Mucosa of stomach (tissue), 1 donor: ENCODE measurements at regions not wholly inside any gene's neighbourhood (a gene's known extent, or its start where the extent isn't known, plus 50 kb on each side); places are given as distances from the start of the nearest gene placed in this dataset.

Experiments used
- H3K27me3 ChIP-seq: one replicate; pipeline ENCODE4 v1.7.0; 2013; ENCODE audit warnings: mild to moderate bottlenecking, low read length; ENCODE audit not compliant: control insufficient read depth, insufficient read depth
- H3K36me3 ChIP-seq: one replicate; pipeline ENCODE4 v1.7.0; 2013; ENCODE audit warnings: low read length; ENCODE audit not compliant: control insufficient read depth, insufficient read depth
- H3K4me1 ChIP-seq: one replicate; pipeline ENCODE4 v1.7.0; 2013; ENCODE audit warnings: mild to moderate bottlenecking, low read length; ENCODE audit not compliant: control insufficient read depth, insufficient read depth
- H3K4me3 ChIP-seq: one replicate; pipeline ENCODE4 v1.7.0; 2013; ENCODE audit warnings: low read length
- H3K9ac ChIP-seq: one replicate; pipeline ENCODE4 v1.7.0; 2013; ENCODE audit warnings: mild to moderate bottlenecking, low read length, moderate library complexity
- H3K9me3 ChIP-seq: one replicate; pipeline ENCODE4 v1.7.0; 2013; ENCODE audit warnings: mild to moderate bottlenecking, low read length, moderate library complexity; ENCODE audit not compliant: control insufficient read depth
- donor health status: Pancreatic carcinoma.

DNA sequence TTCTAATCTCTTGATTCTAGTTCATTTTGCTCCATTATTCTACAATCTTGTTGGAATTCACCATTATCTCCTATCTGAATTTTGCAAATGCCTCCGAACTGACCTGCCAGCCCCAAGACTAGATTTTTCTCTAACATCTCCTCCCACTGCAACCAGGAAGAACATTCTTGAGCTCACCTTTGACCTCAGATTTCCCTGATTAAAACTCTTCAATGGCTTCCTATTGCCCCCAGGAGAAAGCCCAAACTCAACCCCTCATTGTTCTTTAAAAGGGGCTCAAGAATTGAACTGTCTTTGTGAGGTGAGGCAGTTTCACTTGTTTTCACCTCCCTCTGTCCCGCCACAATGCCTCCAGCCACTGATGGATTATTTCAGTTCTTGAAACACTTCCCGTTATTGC is 784.6 kb upstream of the ZEB2 start:
- Histone ChIP-seq H3K27me3 (no peaks in the 10 kb centered on the region), H3K36me3 (no peaks in the 10 kb centered on the region), H3K9me3 (no peaks in the 10 kb centered on the region), H3K4me1 (no peaks in the 10 kb centered on the region), H3K4me3 (no peak overlapping the region), H3K9ac (no peak overlapping the region)

DNA sequence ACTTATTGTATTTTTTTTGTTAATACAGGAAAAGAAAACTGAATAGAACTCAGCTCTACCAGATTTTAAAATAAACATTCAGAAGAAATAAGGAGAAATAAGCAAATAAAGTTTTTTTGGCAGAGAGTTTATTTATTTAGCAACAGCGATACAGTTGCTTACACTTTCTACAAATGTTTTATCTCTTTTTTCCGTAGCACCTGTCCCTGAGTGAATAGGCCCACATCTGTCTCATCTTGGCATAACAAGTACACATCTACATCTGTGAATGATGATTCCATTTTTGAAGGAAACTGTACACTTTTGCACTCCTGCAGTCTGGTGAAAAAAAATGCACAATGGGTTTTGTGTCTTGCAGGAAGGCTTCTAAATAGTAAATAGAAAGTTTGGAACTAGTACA is 783.6 kb upstream of the ZEB2 start:
- Histone ChIP-seq H3K27me3 (no peaks in the 10 kb centered on the region), H3K9ac (no peak overlapping the region), H3K4me3 (no peak overlapping the region), H3K36me3 (no peaks in the 10 kb centered on the region), H3K4me1 (no peaks in the 10 kb centered on the region), H3K9me3 (no peaks in the 10 kb centered on the region)

DNA sequence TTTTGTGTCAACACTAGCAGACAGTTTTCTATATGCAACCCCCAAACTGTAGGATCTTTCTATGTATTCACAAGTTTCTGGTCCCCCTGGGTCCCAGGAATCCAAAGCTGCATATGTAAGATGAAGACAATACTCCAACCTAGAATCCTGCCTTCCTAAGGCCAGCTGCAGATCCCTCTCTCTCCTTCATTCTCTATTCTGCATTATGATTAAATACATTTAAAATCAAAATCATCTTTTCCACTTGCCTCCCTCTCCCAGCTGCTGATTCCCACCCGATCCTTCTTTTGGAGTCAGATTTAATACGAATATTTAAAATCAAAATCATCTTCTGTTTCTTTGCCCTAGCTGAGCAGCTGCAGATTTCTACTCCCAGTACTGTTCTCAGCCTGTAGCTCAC is 783.0 kb upstream of the ZEB2 start:
- no peaks in the 10 kb centered on the region for H3K9me3 ChIP-seq
- H3K4me1 ChIP-seq: no peaks in the 10 kb centered on the region
- H3K4me3 ChIP-seq: no peak overlapping the region
- H3K9ac ChIP-seq: no peak overlapping the region
- H3K27me3 ChIP-seq: no peaks in the 10 kb centered on the region
- no peaks in the 10 kb centered on the region for H3K36me3 ChIP-seq

DNA sequence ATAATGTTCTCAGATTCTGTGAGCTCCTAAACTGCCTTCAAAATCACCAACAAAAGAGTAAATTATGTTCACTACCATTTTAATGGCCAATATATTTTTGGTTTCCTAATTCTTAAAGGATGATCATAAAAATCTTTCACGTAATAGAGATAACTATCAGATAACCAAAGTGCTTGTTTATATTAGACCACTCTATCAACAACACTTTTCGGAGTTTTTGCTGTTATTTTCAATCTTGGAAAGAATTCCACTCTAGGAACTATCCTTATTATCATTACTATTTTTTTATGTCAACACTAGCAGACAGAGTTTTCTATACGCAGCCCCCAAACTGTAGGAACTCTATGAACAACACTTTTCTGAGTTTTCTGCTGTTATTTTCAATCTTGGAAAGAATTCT is 782.5 kb upstream of the ZEB2 start:
- no peaks in the 10 kb centered on the region for H3K36me3 ChIP-seq
- no peaks in the 10 kb centered on the region for H3K27me3 ChIP-seq
- no peak overlapping the region for H3K4me3 ChIP-seq
- no peaks in the 10 kb centered on the region for H3K4me1 ChIP-seq
- no peaks in the 10 kb centered on the region for H3K9me3 ChIP-seq
- H3K9ac ChIP-seq: no peak overlapping the region

DNA sequence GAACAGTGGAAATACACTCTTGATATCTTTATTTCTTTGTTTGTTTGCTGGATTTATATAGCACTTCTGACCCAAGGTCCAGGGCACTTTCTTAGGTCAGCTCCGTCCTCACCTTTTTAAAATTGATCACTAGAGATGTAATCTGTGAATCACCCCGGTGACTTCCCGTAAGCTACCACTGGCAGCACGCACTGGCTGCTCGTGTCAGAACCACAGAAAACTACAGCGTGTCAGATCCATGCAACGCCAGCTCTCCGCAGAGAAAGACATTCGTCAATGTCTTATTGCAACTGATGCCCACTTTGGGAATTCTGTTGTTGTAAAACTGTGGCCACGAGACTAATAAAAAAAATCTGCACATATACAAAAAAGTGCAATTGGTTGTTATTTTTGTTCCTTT is 779.4 kb upstream of the ZEB2 start:
- Histone ChIP-seq H3K4me3 (no peak overlapping the region), H3K9me3 (no peaks in the 10 kb centered on the region), H3K4me1 (no peaks in the 10 kb centered on the region), H3K9ac (no peak overlapping the region), H3K36me3 (no peaks in the 10 kb centered on the region), H3K27me3 (no peaks in the 10 kb centered on the region)

DNA sequence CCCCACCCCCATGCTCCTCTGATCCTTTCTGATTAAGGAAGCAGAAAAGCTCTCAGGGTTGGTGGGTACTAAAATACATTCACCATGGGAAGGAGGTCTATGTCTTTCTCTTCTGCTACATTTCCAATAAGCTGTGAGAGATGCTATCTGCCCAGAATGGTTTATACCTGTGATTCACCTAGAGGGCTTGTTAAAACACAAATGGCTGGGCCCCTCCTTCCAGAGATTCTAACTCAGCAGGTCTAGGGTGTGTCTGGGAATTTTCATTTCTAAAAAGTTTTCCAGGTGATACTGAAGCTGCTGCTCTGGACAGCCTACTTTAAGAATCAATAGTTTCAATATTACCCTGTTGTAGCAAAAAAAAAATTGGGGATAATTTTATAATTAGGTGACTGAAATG is 772.2 kb upstream of the ZEB2 start:
- no peak overlapping the region for H3K9ac ChIP-seq
- no peaks in the 10 kb centered on the region for H3K27me3 ChIP-seq
- no peaks in the 10 kb centered on the region for H3K9me3 ChIP-seq
- H3K4me1 ChIP-seq: no peaks in the 10 kb centered on the region
- no peak overlapping the region for H3K4me3 ChIP-seq
- no peaks in the 10 kb centered on the region for H3K36me3 ChIP-seq

DNA sequence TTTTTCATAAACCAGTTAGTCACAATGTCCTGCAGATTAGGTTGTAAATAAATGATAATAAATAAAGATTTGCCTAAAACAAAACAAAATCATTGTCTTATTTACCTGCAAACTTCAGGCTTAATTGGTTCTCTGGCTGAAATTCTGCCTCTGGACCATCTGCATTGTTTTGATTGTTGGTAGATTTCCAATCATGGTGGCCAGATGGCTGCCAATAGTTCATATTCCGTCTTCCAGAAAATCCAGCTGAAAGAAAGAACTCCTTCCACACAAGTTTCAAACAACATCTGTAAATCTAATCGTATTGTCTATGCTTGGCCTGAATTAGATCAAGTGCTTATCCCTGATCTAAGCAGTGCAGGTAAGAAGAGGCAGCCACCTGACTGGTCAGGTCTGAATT is 771.1 kb upstream of the ZEB2 start:
- no peaks in the 10 kb centered on the region for H3K36me3 ChIP-seq
- no peak overlapping the region for H3K9ac ChIP-seq
- no peaks in the 10 kb centered on the region for H3K27me3 ChIP-seq
- no peaks in the 10 kb centered on the region for H3K9me3 ChIP-seq
- H3K4me1 ChIP-seq: no peaks in the 10 kb centered on the region
- H3K4me3 ChIP-seq: no peak overlapping the region

DNA sequence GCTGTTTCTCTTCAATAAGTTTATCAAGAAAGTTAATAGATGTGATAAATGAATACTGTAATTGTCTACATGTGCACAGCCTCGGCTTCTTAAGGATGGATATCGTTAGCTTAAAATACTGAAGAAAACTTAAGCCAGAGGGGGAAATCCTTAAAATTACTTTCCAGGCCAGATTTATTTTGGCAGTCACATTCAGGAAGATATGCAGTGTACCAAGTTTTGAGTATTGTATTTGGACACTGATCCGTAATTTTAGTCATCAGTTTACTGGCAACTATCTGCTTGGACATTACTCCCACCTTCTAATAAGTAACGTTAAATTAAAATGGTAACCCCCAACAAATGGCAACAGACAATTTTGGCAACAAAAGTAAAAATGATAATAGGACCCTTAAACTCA is 770.0 kb upstream of the ZEB2 start:
- no peak overlapping the region for H3K9ac ChIP-seq
- H3K4me1 ChIP-seq: no peaks in the 10 kb centered on the region
- no peaks in the 10 kb centered on the region for H3K36me3 ChIP-seq
- H3K9me3 ChIP-seq: no peaks in the 10 kb centered on the region
- H3K27me3 ChIP-seq: no peaks in the 10 kb centered on the region
- H3K4me3 ChIP-seq: no peak overlapping the region

DNA sequence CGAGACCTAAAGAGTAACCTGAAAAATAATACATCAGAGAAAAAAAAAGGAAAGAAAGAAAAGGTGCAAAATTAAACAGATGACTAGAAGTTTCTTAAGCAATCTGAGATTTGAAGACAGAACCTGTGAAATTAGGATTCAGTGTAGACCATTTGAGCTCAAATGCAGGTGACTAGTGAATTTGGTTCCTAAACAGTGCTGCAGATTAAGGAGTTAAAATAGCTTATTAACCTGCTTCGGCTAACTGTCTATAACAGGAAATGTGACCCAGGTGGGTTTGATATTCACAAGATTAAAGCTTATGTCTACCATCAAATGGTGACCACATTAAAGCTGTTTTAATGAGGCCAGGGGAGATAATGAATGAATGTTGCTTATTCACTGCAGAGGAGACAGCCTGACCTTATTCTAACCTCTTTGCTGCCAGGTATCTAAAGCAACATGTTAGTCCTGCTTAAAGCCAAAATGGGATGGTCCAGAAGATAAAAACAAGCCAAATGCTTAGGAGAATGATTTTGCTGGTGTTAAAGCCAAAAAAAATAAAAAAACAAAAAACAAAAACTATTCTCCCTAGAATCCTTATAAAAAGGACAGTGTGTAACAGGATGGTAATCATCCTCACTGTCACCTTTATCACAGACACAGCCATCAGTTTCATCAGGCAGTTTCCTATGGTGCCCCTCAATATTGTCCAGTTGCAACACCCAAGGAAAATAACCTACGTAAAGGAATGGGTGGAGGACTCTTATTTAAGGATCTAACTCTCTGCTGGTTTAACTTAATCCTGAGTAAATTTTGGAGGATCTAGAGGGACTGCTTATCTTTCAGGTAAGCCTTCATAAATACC is 769.0 kb upstream of the ZEB2 start:
- Histone ChIP-seq H3K9ac (no peak overlapping the region), H3K27me3 (no peaks in the 10 kb centered on the region), H3K36me3 (no peaks in the 10 kb centered on the region), H3K4me1 (no peaks in the 10 kb centered on the region), H3K9me3 (no peaks in the 10 kb centered on the region), H3K4me3 (no peak overlapping the region)

DNA sequence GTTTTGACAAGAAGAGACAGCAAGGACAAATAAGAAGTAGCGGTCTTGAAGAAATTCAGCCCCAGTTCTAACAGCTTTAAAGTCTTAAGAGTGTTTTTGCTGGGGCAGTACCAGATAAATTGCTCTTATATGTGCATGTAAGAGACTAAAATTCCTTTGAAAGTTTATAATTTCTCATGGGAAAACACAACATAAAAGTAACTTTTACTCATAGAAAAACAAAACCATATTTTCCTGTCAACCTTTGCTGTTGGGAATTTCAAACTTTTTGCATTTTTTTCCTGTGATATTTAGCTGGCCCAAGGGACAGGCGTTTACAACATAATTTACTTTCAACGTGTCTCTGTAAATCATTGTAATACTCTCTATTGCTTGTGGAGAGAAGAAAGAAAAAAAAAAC is 767.8 kb upstream of the ZEB2 start:
- Histone ChIP-seq H3K27me3 (no peaks in the 10 kb centered on the region), H3K36me3 (no peaks in the 10 kb centered on the region), H3K9me3 (no peaks in the 10 kb centered on the region), H3K4me1 (no peaks in the 10 kb centered on the region), H3K9ac (no peak overlapping the region), H3K4me3 (no peak overlapping the region)

DNA sequence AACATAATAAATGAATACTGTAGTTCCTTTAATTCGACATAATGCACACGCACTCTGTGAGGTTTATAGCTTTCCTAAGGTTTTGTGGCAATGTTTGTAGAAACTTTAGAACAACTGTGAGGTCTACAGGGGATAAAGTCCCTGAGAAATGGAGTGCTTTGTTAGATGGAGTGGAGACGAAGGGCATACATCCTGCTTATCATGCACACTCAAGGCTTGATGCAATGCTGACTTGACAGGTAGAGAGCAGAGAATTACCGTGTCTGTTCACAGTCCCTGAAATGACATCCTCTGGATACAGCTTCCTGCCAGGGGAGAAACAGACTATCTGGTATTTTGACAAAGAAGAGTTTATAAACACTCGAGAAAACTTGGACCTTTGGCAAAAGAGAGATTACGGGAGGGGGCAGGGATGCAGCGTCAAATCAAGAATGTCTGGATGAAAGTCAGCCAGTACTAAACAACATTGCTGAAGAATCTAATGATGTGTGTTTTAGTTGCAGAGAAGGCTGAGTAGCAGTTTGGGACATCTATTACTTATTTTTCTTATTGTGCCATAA is 766.9 kb upstream of the ZEB2 start:
- Histone ChIP-seq H3K27me3 (no peaks in the 10 kb centered on the region), H3K9me3 (no peaks in the 10 kb centered on the region), H3K4me3 (no peak overlapping the region), H3K9ac (no peak overlapping the region), H3K36me3 (no peaks in the 10 kb centered on the region), H3K4me1 (no peaks in the 10 kb centered on the region)

DNA sequence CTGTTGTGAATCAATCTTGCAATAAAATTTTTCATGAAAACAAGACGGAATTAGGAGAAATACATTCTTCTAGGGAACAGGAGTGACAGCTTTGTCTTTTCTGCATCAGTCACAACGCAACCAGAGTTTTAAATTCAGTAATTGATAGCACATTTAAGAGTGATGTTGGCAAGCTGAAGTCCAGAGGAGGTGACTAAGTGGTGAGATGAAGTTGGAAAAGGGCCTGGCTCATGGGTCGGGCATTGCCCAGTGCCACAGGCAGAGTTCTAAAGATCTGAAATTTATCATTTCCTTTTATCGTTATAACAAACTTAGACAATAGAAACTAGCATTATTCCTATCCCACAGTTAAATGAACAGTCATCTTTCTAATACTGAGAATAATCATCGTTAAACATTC is 764.6 kb upstream of the ZEB2 start:
- no peaks in the 10 kb centered on the region for H3K36me3 ChIP-seq
- no peaks in the 10 kb centered on the region for H3K4me1 ChIP-seq

More for the DNA sequence above, 764.6 kb upstream of the ZEB2 start:
- no peak overlapping the region for H3K4me3 ChIP-seq
- H3K9ac ChIP-seq: no peak overlapping the region
- no peaks in the 10 kb centered on the region for H3K9me3 ChIP-seq
- no peaks in the 10 kb centered on the region for H3K27me3 ChIP-seq
